ENCODE measurements at regions not wholly inside any gene's neighbourhood (a gene's known extent, or its start where the extent isn't known, plus 50 kb on each side); places are given as distances from the start of the nearest gene placed in this dataset.
"Not testable (repeated sequence)": the region's sequence is repeated elsewhere in the genome, so short reads cannot be mapped to it uniquely, and the experiment has no call there.

DNA sequence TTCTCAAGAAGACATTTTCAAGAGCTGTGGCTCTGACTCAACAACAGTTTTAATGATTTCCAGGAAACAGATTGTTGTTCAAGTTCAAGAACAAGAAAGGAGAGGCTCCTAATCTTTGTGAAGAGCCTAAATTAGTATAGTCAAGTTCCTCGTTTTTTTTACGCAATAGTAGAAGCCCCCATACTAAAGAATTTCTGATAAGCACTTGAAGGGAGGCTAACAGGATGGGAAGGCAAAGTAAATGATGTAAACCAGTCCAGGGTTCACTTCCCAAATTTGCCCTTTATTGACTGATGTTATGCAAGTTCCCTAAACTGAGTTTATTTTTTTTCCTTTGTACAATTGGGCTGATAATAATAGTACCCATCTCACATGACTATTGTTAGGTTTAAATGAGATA, 178.2 kb downstream of the RTL9 start:
- Mint-ChIP-seq H3K4me3 (ENCODE audit: unreplicated experiment) (no peak overlapping the region), H3K9me3 (ENCODE audit: low read depth) (peaks cover 15% of the 10 kb centered on the region), H3K27ac (ENCODE audit: unreplicated experiment) (no peak overlapping the region), H3K27me3 (ENCODE audit: low read depth) (peaks cover 2% of the 10 kb centered on the region), H3K4me1 (ENCODE audit: low read depth) (no peaks in the 10 kb centered on the region), H3K36me3 (ENCODE audit: low read depth) (no peaks in the 10 kb centered on the region)
- TF ChIP-seq, protein P1, sequence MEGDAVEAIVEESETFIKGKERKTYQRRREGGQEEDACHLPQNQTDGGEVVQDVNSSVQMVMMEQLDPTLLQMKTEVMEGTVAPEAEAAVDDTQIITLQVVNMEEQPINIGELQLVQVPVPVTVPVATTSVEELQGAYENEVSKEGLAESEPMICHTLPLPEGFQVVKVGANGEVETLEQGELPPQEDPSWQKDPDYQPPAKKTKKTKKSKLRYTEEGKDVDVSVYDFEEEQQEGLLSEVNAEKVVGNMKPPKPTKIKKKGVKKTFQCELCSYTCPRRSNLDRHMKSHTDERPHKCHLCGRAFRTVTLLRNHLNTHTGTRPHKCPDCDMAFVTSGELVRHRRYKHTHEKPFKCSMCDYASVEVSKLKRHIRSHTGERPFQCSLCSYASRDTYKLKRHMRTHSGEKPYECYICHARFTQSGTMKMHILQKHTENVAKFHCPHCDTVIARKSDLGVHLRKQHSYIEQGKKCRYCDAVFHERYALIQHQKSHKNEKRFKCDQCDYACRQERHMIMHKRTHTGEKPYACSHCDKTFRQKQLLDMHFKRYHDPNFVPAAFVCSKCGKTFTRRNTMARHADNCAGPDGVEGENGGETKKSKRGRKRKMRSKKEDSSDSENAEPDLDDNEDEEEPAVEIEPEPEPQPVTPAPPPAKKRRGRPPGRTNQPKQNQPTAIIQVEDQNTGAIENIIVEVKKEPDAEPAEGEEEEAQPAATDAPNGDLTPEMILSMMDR (IDR thresholded peaks at IDR 0.05) = no peak
- DNase-seq (ENCODE audit: low spot score) = no peak

DNA sequence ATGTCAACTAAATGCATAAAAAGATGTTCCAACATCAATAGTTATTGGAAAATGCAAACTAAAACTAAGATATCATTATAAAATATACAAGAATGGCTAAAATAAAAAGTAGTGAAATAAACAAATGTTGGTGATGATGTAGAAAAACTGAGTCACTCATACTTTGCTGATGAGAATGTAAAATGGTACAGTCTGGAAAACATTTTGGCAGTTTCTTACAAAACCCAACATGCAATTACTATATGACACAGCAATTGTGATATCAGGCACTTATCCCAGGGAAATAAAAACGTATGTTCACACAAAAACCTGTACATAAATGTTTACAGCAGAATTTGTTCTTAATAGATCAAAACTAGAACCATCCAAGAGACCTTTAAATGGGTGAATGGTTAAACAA, 182.6 kb downstream of the RTL9 start:
- Mint-ChIP-seq H3K27me3 (ENCODE audit: low read depth) (peaks cover 3% of the 10 kb centered on the region), H3K27ac (ENCODE audit: unreplicated experiment) (no peak overlapping the region), H3K36me3 (ENCODE audit: low read depth) (no peaks in the 10 kb centered on the region), H3K4me1 (ENCODE audit: low read depth) (no peaks in the 10 kb centered on the region), H3K9me3 (ENCODE audit: low read depth) (peaks cover 15% of the 10 kb centered on the region), H3K4me3 (ENCODE audit: unreplicated experiment) (no peak overlapping the region)
- TF ChIP-seq, protein P1 (IDR thresholded peaks at IDR 0.05) = no peak
- DNase-seq (ENCODE audit: low spot score) = no peak

DNA sequence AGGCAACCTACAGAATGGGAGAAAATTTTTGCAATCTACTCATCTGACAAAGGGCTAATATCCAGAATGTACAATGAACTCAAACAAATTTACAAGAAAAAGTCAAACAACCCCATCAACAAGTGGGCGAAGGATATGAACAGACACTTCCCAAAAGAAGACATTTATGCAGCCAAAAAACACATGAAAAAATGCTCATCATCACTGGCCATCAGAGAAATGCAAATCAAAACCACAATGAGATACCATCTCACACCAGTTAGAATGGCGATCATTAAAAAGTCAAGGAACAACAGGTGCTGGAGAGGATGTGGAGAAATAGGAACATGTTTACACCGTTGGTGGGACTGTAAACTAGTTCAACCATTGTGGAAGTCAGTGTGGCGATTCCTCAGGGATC, 192.2 kb downstream of the RTL9 start:
- DNase-seq (ENCODE audit: low spot score); H3K9me3 Mint-ChIP-seq (ENCODE audit: low read depth); H3K27me3 Mint-ChIP-seq (ENCODE audit: low read depth); H3K4me1 Mint-ChIP-seq (ENCODE audit: low read depth); H3K4me3 Mint-ChIP-seq (ENCODE audit: unreplicated experiment); H3K27ac Mint-ChIP-seq (ENCODE audit: unreplicated experiment); H3K36me3 Mint-ChIP-seq (ENCODE audit: low read depth): not testable (repeated sequence)

DNA sequence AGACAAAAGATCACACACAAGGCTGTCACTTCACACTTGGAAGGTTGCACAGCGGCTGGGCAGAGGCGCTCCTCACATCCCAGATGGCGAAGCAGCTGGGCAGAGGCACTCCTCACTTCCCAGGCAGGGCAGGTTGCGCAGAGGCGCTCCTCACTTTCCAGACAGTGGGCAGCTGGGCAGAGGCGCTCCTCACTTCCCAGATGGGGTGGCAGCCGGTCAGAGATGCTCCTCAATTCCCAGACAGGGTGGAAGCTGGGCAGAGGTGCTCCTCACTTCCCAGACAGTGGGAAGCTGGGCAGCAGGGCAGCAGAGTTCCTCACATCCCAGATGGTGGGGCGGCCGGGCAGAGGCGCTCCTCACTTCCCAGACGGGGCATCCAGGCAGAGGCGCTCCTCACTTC, 199.2 kb downstream of the RTL9 start:
- TF ChIP-seq, protein P1 (IDR thresholded peaks at IDR 0.05) = no peak
- peak; percentile 78 for DNase-seq (ENCODE audit: low spot score)
- peaks cover 19% of the 10 kb centered on the region for H3K9me3 Mint-ChIP-seq (ENCODE audit: low read depth)
- no peak overlapping the region for H3K4me3 Mint-ChIP-seq (ENCODE audit: unreplicated experiment)
- H3K4me1 Mint-ChIP-seq (ENCODE audit: low read depth) = peaks cover 3% of the 10 kb centered on the region
- H3K27ac Mint-ChIP-seq (ENCODE audit: unreplicated experiment) = no peak overlapping the region
- peaks cover 2% of the 10 kb centered on the region for H3K36me3 Mint-ChIP-seq (ENCODE audit: low read depth)
- peaks cover 2% of the 10 kb centered on the region for H3K27me3 Mint-ChIP-seq (ENCODE audit: low read depth)

DNA sequence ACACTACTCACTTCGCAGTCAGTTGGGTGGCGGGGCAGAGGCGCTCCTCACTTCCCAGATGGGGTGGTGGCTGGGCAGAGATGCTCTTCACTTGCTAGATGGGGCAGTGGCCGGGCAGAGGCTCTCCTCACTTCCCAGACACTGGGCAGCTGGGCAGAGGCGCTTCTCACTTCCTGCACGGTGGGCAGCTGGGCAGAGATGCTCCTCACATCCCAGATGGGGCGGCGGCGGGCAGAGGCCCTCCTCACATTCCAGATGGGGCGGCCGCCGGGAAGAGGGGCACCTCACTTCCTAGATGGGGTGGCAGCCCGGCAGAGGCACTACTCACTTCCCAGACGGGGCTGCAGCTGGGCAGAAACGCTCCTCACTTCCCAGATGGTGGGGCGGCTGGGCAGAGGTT, 199.8 kb downstream of the RTL9 start:
- peaks cover 2% of the 10 kb centered on the region for H3K36me3 Mint-ChIP-seq (ENCODE audit: low read depth)
- no peak overlapping the region for H3K4me3 Mint-ChIP-seq (ENCODE audit: unreplicated experiment)
- peak; percentile 93 for DNase-seq (ENCODE audit: low spot score)
- H3K27me3 Mint-ChIP-seq (ENCODE audit: low read depth) = peaks cover 2% of the 10 kb centered on the region
- H3K9me3 Mint-ChIP-seq (ENCODE audit: low read depth) = peaks cover 19% of the 10 kb centered on the region
- peaks cover 3% of the 10 kb centered on the region for H3K4me1 Mint-ChIP-seq (ENCODE audit: low read depth)
- TF ChIP-seq, protein P1 (IDR thresholded peaks at IDR 0.05) = no peak
- no peak overlapping the region for H3K27ac Mint-ChIP-seq (ENCODE audit: unreplicated experiment)

DNA sequence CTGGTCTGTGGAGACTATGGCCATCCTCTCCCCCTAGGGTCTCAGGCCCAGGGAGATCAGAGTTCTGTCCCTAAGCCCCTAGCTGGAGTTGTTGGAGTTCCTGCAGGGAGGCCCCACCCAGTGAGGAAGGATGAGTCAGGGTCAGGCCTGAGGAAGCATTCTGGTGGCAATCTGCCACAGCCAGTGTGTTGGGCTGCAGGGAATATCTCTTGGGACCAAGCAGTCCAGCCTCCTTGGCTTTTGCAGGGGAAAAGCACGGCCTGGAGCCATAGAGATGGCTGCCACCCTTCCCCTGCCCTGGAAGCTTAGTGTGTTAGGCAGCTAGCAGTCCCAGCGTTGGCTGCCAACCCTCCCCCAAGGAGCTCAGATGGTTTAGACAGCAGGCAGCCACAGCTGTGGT, 202.4 kb downstream of the RTL9 start:
- H3K27me3 Mint-ChIP-seq (ENCODE audit: low read depth) = no peaks in the 10 kb centered on the region
- peaks cover 4% of the 10 kb centered on the region for H3K36me3 Mint-ChIP-seq (ENCODE audit: low read depth)
- no peak for DNase-seq (ENCODE audit: low spot score)
- H3K4me1 Mint-ChIP-seq (ENCODE audit: low read depth) = peaks cover 3% of the 10 kb centered on the region
- no peak overlapping the region for H3K4me3 Mint-ChIP-seq (ENCODE audit: unreplicated experiment)
- H3K27ac Mint-ChIP-seq (ENCODE audit: unreplicated experiment) = no peak overlapping the region
- H3K9me3 Mint-ChIP-seq (ENCODE audit: low read depth) = peaks cover 32% of the 10 kb centered on the region
- TF ChIP-seq, protein P1 (IDR thresholded peaks at IDR 0.05) = no peak
